A549 (cell line): ENCODE measurements at regions not wholly inside any gene's neighbourhood (a gene's known extent, or its start where the extent isn't known, plus 50 kb on each side); places are given as distances from the start of the nearest gene placed in this dataset.

Experiments used
- HDAC2 ChIP-seq: fragments of 200-600 bp; sonication (generic); IDR thresholded peaks from 2 replicates; pipeline ENCODE4 v1.6.1; 2016
- KDM1A ChIP-seq: fragments of 200-600 bp; sonication (generic); IDR thresholded peaks from 2 replicates; pipeline ENCODE4 v1.6.1; 2016; ENCODE audit warnings: low read depth, mild to moderate bottlenecking
- MAFK ChIP-seq: fragments of 450-650 bp; IDR thresholded peaks from 2 replicates; pipeline ENCODE4 v1.6.1; 2014; ENCODE audit not compliant: partially characterized antibody
- POLR2A ChIP-seq: IDR thresholded peaks from 2 replicates; pipeline ENCODE4 v1.6.1; 2012; ENCODE audit warnings: mild to moderate bottlenecking, low read length
- RAD21 ChIP-seq, 2 experiments: fragments of >200 bp in 1 of 2; sonication (Bioruptor Twin) in 1 of 2; formaldehyde crosslinking in 1 of 2; IDR thresholded peaks in 1 of 2; conservative IDR thresholded peaks in 1 of 2; 2 replicates in 1 of 2; 3 replicates in 1 of 2; pipeline ENCODE4 v1.6.1; 2012 to 2018; ENCODE audit warnings: inconsistent platforms in 1 of 2
- RCOR1 ChIP-seq: fragments of 150-350 bp; IDR thresholded peaks from 2 replicates; pipeline ENCODE4 v1.6.1; 2014; ENCODE audit warnings: antibody characterized with exemption, low read length, low read depth
- SREBF2 ChIP-seq: fragments of 450-650 bp; IDR thresholded peaks from 2 replicates; pipeline ENCODE4 v1.6.1; 2014; ENCODE audit warnings: mild to moderate bottlenecking, moderate library complexity
- TF ChIP-seq, protein P1 (sequence below): fragments of >200 bp; sonication (Bioruptor Twin); formaldehyde crosslinking; IDR thresholded peaks from 3 replicates; pipeline ENCODE4 v1.5.1; 2016

DNA sequence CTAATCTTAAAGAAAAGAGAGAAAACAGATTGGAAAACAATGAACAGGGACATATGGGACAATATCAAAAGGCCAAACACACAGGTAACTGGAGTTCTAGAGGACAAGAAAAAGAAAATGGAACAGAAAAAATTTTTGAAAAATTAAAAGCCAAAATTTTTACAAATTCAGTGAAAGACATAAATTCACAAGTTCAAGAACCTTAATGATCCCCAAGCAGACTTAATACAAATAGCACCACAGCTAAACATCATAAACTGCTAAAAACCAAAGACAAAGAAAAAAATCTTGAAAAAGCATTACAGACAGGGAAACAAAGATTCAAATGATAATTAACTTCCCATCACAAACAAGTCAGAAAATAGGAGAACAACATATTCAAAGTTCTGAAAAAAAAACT lies 338.5 kb upstream of the SLC30A5 start:
- TF ChIP-seq KDM1A (no peak), POLR2A (no peak), RAD21 (conservative IDR thresholded peaks at IDR 0.05 in 1 of 2, IDR thresholded peaks at IDR 0.05 in 1 of 2) (no peak), HDAC2 (no peak), SREBF2 (no peak), MAFK (no peak), RCOR1 (no peak)
- TF ChIP-seq, protein P1, sequence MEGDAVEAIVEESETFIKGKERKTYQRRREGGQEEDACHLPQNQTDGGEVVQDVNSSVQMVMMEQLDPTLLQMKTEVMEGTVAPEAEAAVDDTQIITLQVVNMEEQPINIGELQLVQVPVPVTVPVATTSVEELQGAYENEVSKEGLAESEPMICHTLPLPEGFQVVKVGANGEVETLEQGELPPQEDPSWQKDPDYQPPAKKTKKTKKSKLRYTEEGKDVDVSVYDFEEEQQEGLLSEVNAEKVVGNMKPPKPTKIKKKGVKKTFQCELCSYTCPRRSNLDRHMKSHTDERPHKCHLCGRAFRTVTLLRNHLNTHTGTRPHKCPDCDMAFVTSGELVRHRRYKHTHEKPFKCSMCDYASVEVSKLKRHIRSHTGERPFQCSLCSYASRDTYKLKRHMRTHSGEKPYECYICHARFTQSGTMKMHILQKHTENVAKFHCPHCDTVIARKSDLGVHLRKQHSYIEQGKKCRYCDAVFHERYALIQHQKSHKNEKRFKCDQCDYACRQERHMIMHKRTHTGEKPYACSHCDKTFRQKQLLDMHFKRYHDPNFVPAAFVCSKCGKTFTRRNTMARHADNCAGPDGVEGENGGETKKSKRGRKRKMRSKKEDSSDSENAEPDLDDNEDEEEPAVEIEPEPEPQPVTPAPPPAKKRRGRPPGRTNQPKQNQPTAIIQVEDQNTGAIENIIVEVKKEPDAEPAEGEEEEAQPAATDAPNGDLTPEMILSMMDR, result no peak
